ENCODE measurements at regions not wholly inside any gene's neighbourhood (a gene's known extent, or its start where the extent isn't known, plus 50 kb on each side); places are given as distances from the start of the nearest gene placed in this dataset.

DNA sequence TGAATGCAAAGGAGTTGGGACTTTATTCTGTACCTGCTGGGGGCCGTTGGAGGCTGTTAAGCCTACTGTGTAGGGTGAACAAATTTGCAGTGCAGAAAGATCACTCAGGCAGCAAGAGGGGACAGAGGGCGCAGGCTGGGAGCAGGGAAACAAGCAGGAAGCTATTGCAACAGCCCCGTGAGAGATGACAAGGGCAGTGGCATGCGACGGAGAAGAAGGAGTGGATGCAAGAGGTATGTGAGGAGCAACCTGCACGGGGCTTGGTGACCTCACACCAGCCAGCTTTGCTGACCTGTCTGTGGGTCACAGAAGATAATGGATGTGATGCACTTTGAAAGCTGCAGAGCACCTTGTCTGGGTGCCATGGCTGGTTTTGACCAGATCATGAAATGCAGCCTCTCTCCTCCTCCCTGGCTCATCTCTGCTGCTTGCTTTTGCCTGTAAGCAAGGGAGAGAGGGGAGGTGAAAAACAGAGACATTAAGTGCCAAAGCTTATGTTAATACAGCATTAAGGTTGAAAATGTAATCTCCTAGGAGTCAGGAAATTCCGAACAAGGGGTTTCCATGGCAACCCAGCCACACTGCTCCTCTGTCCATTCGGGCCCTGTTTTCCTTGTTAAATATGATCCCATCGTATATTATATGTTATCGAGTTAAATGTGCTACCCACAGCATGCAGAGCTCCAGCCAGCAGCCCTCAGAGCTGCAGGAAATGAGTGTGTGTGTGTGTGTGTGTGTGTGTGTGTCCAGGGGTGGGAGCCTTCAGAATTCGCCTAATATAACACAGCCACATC lies 314.3 kb upstream of the ZMIZ1 start:
- no peak for DNase-seq

DNA sequence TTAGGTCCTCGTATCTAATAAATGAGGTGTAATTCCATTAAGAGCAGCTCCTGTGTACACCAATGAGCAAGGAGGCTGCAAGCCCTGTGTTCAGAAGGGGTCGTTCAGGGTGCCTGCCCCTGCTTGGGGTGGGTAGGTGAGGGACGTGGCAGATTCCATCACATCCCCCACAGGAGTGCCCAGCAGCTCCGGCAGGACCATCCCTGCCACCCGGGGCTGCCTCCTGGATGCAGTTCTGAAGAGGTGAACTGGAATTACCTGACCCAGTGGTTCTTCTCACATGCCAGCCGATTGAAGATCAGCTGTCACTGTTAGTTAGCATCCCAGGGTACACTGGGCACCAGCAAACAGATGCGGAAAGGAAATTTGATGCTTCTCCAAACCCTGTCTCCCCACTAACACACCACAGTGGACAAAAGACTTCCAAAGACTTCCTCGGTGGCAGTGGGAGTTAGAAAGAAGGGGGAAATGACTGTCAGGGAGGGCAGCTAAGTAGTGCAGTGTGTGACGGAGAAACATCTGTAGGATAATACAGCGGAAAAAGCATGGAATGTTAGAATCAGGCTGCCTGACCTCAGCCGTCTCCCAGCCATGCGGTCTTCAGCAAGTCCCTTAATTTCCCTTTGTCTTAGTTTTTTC lies 313.6 kb upstream of the ZMIZ1 start:
- DNase-seq, result no peak

DNA sequence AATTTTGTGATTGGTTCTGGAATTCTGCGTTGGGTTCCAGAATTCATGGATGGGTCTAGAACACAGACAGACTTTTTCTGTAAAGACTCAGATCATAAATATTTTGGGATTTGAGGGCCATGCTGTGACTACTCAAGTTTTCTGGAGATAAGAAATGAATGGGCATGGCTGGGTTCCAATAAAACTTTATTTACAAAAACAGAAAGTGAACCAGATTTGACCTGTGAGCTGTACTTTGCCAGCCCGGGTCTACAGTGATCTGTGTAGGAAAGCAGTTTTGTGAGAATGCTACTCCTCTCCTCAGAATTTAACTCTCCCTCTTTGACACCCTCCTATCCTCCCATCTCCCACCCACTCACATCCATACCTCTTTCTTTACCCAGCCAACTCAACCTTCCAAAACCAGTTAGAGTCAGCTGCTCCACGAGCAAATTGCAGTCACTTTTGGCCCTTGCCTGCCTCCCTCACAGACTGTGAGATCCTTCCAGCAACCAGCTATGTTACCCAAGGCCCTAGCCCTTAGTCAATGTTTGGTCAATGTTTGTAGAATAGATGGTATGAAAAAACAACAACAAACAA lies 312.8 kb upstream of the ZMIZ1 start:
- DNase-seq, result no peak

DNA sequence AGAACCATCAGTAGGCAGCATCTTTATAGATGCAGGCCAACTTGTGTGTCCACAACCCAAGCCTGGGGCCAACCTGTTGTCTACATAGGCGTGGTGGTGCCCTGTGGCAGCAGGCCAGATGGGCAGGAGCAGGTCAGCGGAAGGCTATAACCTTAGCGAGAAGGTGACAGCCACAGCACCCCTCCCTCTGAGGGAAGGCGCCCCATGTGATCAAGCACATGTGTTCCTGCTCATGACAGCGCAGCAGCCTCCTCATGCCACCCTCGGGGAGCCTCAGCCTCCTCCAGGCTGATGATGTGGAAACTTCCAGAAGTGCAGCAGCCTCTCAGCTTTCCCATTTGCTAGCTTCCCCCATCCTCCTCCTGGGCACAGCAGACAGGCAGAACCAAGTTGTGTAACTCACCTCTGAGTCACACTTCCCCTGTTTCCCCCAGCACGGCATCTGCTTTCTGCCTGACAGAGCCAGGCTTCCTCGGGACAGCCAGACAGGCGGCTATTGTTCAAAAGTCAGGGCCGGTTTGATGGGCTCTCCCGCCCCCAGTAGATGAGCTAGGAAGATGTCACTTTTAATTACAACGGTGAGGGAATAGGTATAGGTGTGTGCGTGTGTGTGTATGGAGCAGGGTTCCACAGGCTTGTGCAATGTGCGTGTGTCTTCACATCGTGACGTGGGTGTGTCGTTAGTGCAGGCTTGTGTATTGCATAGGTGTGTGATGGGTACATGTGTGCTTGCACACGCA lies 312.0 kb upstream of the ZMIZ1 start:
- peak; percentile 83 for DNase-seq

DNA sequence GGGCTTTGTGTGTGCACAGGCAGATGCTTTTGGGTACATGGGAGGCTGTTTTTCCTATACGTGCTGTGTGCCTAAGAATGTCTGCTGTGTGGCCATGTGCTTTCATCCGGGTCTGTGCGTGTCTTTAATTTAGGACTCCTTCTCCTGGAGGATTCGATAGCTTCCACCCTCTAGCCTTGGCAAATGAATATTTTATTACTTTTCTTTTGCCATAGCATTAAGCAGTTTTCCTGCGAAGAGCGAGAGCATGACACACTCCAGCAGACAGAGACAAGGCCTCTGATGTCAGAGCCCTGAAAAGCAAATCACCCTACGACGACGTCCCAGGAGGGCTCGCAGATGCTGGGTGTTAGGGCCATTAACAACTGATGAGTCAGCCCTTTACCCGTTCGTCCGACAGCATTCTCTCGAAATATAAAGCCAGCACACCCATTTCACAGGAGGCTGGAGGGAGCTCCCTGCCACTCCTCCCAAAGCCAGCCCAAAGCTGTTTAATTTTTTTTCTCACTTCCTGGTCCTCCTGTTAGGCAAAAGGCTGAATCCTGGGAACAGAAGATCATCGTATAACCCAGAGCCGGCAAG lies 311.3 kb upstream of the ZMIZ1 start:
- DNase-seq, result no peak

DNA sequence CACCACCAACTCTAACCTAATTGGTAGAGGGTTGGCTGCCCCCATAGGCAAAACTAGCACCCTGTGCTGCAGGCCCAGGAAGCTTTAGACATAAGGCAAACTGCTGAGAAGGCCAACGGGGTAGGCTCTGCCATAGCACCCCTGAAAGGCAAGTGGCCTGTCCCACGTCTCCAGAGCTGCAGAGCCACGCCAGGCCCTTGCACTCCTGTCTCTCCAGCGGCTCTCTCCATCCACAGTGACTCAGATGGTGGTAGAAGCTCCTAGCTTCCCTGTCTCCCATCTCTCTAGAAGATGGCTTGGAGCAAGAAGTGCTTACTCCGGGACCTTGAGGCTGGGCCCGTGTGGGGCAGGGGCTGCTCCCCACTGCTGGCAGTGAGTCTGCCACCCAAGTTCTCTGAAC lies 310.6 kb upstream of the ZMIZ1 start:
- DNase-seq, result no peak

DNA sequence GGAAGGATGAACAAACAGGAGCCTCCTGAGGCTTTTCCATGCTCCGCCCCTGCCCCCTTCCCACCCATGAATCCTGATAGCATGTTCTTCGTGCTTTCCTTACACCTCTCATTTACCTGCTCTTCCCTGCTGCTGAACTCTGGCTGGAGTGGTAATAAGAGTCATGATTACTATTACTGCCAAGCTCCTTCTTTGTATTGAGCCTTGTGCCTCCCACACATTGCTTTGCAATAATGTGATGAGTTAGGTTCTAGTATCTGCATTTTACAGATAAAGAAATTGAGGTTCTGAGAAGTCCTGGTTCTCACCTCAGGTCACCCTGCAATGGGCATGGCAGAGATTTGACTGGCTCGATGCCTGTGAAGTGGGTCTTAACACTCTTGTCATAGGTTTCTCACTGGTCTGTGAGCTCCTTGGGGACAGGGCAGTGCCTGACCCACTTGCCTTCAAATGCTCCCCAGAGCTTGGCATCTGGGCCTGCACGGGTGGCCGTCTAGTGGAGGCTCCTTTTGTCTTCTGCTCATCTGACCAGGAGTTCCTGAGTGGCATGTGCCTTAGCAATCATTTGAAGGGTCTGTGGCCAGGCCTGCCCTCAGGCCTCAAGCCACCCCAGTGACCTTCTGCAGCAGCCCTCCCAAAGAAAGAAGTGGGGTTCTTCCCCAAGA lies 309.2 kb upstream of the ZMIZ1 start:
- no peak for DNase-seq

DNA sequence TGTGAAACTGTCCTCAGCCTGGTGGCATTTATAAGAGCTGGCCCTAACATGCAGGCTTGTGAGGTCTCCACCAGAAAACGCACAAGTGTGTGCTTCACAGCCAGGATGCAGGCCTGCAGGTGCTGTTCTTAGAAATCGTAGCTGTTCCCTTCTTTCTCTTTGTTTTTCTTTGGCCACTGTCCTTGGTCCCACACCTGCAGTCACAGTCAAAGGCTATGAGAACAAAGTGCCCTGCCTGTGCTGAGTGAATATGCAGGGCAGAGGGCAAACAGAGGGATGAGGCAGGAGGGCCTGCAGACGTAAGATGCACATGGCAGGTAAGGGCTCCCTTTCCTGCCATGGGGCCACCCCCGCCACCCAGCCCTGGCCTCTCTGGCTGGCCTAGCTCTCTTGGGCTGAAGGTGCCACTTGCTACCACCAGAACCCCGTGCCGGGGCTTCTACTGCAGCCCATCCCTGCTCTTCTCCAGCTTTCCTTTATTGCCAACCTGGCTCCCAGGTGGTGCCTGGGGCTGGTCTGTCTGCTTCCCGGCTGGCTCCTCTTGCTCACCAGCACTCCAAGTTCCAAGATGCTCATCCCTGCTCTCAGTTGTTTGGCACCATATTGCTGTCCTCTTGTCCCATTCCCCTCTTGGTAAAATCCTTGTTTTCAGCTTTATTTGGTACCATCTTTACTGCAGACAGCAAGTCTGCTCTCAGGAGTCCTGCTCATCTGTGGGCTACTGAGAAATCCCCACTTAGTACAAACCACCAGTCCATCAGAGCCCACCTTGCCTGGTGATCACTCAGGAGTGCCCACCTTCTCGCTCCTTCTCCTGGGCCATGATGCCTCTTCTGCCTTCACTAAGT lies 308.1 kb upstream of the ZMIZ1 start:
- DNase-seq, result no peak

DNA sequence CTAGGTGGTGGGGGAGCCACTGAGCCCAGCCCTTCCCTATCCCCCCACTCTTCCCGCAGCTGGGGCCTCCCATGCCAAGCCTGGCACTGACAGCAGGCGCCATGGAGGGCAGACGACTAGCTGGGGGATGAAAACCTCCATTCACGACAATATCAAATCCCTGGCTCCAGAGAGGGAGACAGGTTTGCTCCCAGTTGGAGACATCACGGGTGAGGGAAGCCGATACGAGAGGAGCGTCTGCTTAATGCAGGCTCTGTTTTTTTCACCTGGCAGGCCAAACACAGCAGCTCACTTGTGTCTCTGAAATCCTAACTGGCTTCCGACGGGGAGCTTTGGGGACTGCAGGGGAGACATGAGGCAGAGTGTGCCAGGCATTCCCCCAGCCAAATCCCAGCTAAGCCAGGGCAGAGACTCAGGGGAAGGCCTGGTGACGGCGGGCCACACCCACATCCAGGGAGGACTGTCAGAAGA lies 307.4 kb upstream of the ZMIZ1 start:
- DNase-seq, result no peak

DNA sequence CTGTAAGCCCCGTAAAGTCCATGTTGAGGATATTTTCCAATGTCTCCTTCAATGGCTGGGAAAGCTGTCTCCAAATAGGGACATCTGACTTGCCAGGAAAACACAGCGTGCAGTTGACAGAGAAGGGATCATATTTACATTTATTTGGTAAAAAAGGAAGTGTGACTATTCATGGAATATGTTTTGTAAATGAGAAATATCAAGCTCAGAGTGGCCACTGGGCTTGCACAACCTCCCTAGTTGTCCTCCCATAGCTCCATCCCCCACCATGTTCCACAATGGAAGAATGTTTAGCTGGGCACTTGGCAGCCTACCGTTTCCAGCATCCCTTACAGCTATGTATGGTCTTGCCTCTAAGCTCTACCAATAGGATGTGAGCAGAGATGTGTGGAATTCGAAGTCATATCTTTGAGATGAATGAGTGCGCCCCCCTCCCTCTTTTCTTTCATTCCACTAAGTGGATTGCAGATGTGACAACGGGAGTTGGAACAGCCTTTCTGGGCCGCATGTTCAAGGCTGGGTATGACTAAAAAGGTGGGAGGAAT lies 306.6 kb upstream of the ZMIZ1 start:
- DNase-seq, result no peak

DNA sequence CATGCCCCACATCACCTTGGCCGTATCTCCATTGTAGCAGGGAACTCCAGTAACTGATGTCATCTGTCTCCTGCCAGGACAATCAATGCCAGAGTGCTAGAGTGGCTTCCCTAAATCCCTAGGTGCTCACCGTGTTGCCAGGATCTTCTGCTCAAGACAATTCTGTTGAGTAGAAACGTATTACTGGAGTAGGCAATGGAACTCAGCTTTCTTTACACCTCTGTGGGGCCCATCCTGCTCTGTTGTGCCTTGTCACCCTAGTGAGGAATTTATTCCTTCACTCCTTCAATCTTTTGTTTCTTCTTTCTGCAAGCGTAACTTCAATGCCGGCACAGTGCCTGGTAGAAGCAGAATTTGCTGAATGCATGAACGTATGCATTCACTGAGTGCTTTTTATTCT lies 305.5 kb upstream of the ZMIZ1 start:
- no peak for DNase-seq

DNA sequence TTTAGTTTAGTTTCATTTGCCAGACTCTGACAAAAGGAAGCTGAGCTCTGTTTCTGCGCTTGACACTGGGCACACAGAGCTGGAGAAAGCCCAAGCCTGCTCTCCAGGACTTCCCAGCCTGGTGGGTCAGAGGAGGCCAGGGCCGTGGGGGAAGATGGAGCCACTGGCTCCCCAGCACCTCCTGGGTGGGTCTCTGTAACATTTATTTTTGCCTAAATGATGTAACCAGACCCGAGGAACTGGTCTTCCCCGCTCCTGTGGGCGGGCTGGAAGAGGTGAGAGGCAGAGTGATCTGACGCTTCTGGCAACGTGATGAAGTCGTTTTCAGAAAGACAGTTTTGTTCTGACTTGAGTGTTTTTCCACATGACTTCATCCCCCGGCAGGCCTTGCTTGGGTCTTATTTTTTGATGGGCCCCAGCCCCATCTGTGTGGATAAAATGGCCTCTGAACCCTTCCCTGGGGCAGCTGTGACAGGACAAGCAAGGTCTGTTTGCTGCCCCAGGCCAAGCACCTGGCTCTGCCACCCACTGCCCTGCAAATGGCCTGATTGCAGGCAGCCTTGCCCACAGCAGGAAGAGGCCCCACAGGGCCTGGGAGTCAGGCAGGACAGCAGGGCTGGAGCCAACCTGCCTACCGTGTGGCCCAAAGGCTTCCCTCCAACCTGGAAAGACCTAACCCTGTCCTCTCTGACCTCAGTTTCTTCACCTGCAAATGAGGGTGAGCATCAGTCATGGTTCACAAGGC lies 304.9 kb upstream of the ZMIZ1 start:
- DNase-seq, result no peak

DNA sequence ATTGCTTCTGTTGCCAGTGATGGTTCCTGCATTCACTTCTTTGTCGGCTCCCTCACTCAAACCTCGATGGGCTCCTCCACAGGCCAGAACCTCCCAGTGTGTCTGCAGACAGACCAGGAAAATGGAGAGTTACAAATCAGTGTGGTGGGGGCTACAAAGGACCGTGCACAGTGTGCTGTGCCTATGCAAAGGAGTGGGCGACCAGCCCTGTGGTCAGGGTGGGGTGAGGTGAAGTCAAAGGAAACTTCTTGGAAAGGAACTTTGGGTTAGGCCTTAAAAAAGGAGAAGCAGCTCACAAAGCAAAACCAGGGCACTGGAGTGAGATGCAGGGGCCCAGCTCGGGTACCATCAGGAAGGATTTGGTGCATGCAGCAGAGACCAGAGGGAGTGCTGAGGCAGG lies 304.3 kb upstream of the ZMIZ1 start:
- DNase-seq, result no peak

DNA sequence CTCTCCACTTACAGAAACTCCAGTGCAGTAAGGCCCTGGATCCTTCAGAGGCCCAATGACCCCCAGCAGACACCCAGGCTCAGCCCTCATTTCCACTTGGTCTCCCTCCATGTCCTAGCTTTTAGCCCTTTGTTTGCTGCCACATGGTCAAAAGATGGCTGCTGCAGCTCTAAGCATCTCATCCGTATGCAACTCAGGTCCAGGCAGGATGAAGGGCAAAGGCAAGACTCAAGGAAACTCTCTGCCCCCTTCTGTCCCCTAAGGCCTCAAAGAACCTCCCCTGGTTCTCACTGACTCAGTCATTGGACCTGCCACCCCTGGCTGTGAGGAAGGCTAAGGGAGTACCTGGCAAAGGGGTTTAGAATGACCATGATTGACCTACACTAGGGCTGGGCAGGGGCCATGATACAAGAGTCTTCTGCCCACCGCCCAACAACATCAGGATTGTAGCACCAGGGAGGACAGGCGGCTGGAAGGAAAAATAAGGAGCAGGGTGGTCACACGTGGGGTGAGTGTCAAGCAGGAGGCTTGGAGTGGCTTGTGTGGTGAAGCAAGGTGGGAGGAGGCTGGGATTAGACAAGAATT lies 303.8 kb upstream of the ZMIZ1 start:
- DNase-seq, result no peak

DNA sequence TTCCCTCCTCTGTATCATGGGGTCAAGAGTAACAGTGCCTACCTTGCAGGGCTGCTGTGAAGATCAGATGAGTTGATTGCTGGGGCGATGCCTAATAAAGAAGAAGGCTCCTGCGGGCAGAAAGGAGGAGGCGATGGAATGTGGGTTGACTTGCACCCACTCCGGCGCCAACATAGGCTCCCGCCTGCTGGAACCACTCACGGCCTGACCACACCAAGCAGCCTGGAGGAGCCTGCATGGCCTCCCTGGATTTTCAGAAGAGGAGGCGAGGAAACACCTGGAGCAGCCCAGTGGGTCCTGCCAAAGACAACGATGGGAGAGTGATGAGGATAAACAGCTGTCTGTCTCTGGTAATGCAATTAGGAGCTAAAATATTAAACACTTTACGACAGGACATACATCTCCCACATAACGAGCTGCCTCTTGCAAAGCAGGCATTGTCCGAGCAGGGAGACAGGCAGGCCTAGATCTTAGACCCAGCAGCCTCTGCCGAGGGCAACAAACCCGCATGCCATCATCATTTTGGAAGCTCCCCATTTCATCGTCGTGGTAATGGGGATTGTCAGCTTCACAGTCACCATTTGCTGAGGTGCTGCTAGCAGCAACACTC lies 302.9 kb upstream of the ZMIZ1 start:
- DNase-seq, result no peak

DNA sequence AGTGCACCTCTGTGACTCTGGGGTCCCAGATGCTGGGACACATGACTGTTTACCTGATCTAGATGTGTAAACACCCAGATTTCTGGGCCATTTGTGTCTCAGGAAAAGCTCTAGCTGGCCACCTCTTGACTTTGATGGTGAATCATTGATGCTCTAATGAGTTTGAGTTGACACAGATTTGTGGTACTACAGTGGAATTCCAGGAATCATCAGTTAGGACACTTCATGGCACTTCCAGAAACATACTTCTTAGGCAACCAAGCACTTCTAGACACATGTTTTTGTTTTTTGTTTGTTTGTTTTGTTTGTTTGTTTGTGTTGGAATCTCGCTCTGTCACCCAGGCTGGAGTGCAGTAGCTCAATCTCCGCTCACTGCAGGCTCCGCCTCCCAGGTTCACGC lies 302.2 kb upstream of the ZMIZ1 start:
- no peak for DNase-seq

DNA sequence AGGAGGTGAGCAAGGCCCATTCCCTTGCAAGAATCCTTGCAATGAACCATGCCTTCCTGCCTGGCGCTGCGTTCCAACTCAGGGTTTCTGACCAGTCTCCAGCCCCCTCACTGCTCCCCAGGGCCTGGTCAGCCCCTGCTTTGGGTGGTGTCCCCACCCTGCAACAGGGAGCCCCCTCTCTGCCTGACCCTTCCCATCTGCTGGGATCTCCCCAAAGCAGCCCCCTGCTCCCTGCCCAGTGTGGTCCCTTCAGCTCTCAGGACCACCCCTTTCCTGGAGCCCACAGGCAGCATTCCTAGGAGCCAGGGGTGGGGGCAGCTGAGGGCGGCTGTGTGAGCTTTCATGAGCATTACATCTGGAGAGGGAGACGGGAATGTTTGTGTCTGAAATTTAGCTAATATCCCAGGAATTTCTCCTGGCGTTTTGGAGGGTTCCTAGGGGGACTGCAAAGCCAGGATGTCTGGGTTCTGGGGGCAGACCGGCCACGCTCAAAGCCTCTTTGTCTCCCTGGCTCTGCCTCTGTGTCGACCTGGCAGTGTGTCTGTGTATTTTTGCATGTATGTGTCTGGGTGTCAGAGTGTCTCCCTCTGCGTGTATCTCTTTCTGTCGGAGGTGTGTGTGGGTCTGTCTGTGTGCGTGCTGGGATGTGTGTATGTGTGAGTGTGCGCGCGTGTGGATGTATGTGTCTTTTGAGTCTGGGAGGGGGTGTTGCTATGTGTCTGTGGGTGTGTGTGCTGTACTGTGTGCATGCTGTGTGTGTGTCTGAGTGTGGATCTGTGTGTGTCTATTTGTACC lies 300.5 kb upstream of the ZMIZ1 start:
- DNase-seq, result no peak

DNA sequence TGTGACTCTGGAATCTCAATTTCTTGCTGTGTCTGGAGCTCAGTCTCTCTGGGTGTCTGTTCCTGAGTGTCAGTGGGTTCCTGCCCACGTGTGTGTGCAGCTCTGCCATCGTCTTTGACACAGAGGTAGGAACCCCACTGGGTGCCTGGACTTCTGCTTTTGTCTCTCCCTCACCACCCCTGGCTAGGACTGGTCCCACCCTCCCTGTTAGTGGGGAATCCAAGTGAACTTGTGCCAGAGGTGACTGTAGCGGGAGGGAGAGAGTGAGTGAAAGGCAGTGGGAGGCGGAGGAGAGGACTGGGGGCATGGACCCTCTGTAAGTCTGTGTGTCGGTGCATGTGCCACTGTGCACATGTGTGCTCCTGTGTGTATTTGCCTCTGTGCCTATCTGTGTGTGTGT lies 299.9 kb upstream of the ZMIZ1 start:
- no peak for DNase-seq

DNA sequence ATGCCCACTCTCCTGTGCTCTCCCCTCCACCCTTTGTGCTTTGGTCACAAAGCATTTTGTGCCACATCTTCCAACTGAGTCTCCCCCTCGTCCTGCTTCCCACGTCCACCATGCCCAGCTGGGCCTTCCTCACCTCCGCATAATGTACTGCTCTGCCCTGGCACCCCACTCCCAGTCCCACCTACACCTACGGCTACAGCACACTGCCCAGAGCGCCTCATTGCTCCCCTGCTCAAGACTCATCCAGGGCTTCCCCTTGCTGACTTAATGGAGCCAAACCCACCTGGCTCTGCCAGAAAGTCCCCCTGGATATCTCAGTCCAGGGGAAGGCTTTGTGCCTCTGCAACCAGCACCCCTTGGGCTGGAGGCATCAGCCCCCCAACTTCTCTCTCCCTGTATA lies 299.2 kb upstream of the ZMIZ1 start:
- no peak for DNase-seq

Data from SIG-M5 (cell line).